GM12873 (cell line): ENCODE measurements at regions not wholly inside any gene's neighbourhood (a gene's known extent, or its start where the extent isn't known, plus 50 kb on each side); places are given as distances from the start of the nearest gene placed in this dataset.

Experiments
- CTCF ChIP-seq: IDR thresholded peaks from 2 replicates; pipeline ENCODE4 v1.5.1; 2012; ENCODE audit warnings: low read depth, mild to moderate bottlenecking, moderate library complexity, low read length, control low read depth; ENCODE audit not compliant: insufficient read depth; ENCODE audit errors: missing control alignments

- TF ChIP-seq CTCF: no peak
Observed at GRCh38 chr10:7042000-7042399, 368.8 kb downstream of the SFMBT2 start.

- TF ChIP-seq CTCF: no peak
Observed at GRCh38 chr10:7040681-7041080, 370.2 kb downstream of the SFMBT2 start.

- TF ChIP-seq CTCF: no peak
Observed at GRCh38 chr10:7039859-7040258, 371.0 kb downstream of the SFMBT2 start.

- TF ChIP-seq CTCF: no peak
Observed at GRCh38 chr10:7038416-7038815, 372.4 kb downstream of the SFMBT2 start.

GRCh38 chr10:7036951-7037350 lies 373.9 kb downstream of the SFMBT2 start:
- no peak for TF ChIP-seq CTCF

- no peak for TF ChIP-seq CTCF
Observed at GRCh38 chr10:7035126-7035761, 375.6 kb downstream of the SFMBT2 start.

GRCh38 chr10:7033031-7033430 lies 377.8 kb downstream of the SFMBT2 start:
- no peak for TF ChIP-seq CTCF
